Mesenchymal stem cell (in vitro differentiated cells and primary cell): ENCODE measurements at regions not wholly inside any gene's neighbourhood (a gene's known extent, or its start where the extent isn't known, plus 50 kb on each side); places are given as distances from the start of the nearest gene placed in this dataset.
"Not testable (repeated sequence)": the region's sequence is repeated elsewhere in the genome, so short reads cannot be mapped to it uniquely, and the experiment has no call there.

Experiments
- DNase-seq: peaks from one replicate; pipeline ENCODE4 v3.0.0-alpha.2; 2013
- H2AFZ ChIP-seq: one replicate; pipeline ENCODE4 v1.6.1; 2013; ENCODE audit warnings: low read depth, mild to moderate bottlenecking, control low read depth, inconsistent platforms, low read length, moderate library complexity
- H2AK5ac ChIP-seq: 2 replicates; pipeline ENCODE4 v1.6.1; 2013; ENCODE audit warnings: low read length, moderate library complexity, mild to moderate bottlenecking, inconsistent platforms; ENCODE audit not compliant: severe bottlenecking
- H2BK120ac ChIP-seq: one replicate; pipeline ENCODE4 v1.6.1; 2013; ENCODE audit warnings: low read depth, mild to moderate bottlenecking, inconsistent platforms, low read length, moderate library complexity
- H2BK12ac ChIP-seq, 2 experiments: one replicate each; pipeline ENCODE4 v1.6.1; 2013; ENCODE audit warnings: inconsistent platforms in 2 of 2, low read length in 2 of 2, mild to moderate bottlenecking in 2 of 2, moderate library complexity in 2 of 2, control low read depth in 1 of 2
- H2BK15ac ChIP-seq: one replicate; pipeline ENCODE4 v1.6.1; 2013; ENCODE audit warnings: mild to moderate bottlenecking, low read depth, inconsistent platforms; ENCODE audit not compliant: poor library complexity, severe bottlenecking
- H2BK5ac ChIP-seq: 2 replicates; pipeline ENCODE4 v1.6.1; 2013; ENCODE audit warnings: low read depth, mild to moderate bottlenecking, low read length, control low read depth, inconsistent platforms; ENCODE audit not compliant: poor library complexity, severe bottlenecking
- H3K14ac ChIP-seq, 2 experiments: one replicate each; pipeline ENCODE4 v1.6.1; 2013; ENCODE audit warnings: inconsistent platforms in 2 of 2, low read length in 2 of 2, control low read depth in 1 of 2, mild to moderate bottlenecking in 1 of 2, moderate library complexity in 1 of 2
- H3K18ac ChIP-seq, 2 experiments: one replicate each; pipeline ENCODE4 v1.6.1; 2013; ENCODE audit warnings: inconsistent platforms in 2 of 2, low read length in 2 of 2, control low read depth in 1 of 2, low read depth in 1 of 2, mild to moderate bottlenecking in 1 of 2
- H3K23ac ChIP-seq, 2 experiments: one replicate each; pipeline ENCODE4 v1.6.1; 2013; ENCODE audit warnings: inconsistent platforms in 2 of 2, low read length in 2 of 2, mild to moderate bottlenecking in 2 of 2, moderate library complexity in 2 of 2, control low read depth in 1 of 2
- H3K27ac ChIP-seq: 2 replicates; pipeline ENCODE4 v1.5.1; 2013; ENCODE audit warnings: mild to moderate bottlenecking, moderate library complexity, low read length, control low read depth, inconsistent platforms; ENCODE audit not compliant: poor library complexity, severe bottlenecking
- H3K27me3 ChIP-seq, 2 experiments: 2 replicates each; pipeline versions ENCODE4 v1.6.1 to v1.7.0; 2013; ENCODE audit warnings: low read length in 2 of 2, mild to moderate bottlenecking in 2 of 2, moderate library complexity in 2 of 2, control low read depth in 1 of 2, inconsistent platforms in 1 of 2; ENCODE audit not compliant: control insufficient read depth in 1 of 2, insufficient read depth in 1 of 2
- H3K36me3 ChIP-seq, 2 experiments: 2 replicates each; pipeline versions ENCODE4 v1.6.1 to v1.7.0; 2013; ENCODE audit warnings: low read length in 2 of 2, control low read depth in 1 of 2, inconsistent platforms in 1 of 2, low read depth in 1 of 2, mild to moderate bottlenecking in 1 of 2; ENCODE audit not compliant: insufficient read depth in 2 of 2, control insufficient read depth in 1 of 2
- H3K4ac ChIP-seq, 2 experiments: one replicate each; pipeline ENCODE4 v1.6.1; 2013; ENCODE audit warnings: inconsistent platforms in 2 of 2, low read length in 2 of 2, mild to moderate bottlenecking in 2 of 2, moderate library complexity in 2 of 2, control low read depth in 1 of 2, low read depth in 1 of 2
- H3K4me1 ChIP-seq: 2 replicates; pipeline ENCODE4 v1.6.1; 2013; ENCODE audit warnings: low read depth, low read length, control low read depth; ENCODE audit not compliant: control insufficient read depth, insufficient read depth
- H3K4me2 ChIP-seq: 2 replicates; pipeline ENCODE4 v1.6.1; 2013; ENCODE audit warnings: low read length, mild to moderate bottlenecking, inconsistent platforms; ENCODE audit not compliant: poor library complexity, severe bottlenecking
- H3K4me3 ChIP-seq, 2 experiments: 2 replicates each; pipeline versions ENCODE4 v1.5.1 to v1.7.0; 2013; ENCODE audit warnings: low read length in 2 of 2, mild to moderate bottlenecking in 2 of 2, control low read depth in 1 of 2, low read depth in 1 of 2; ENCODE audit not compliant: insufficient read depth in 1 of 2
- H3K79me1 ChIP-seq: replicated peaks from 2 replicates; pipeline ENCODE4 v1.6.1; 2013; ENCODE audit warnings: mild to moderate bottlenecking, control low read depth, low read length, inconsistent platforms; ENCODE audit not compliant: poor library complexity, severe bottlenecking
- H3K9ac ChIP-seq: 2 replicates; pipeline ENCODE4 v1.7.0; 2013; ENCODE audit warnings: mild to moderate bottlenecking, low read length, moderate library complexity
- H3K9me3 ChIP-seq: 2 replicates; pipeline ENCODE4 v1.7.0; 2013; ENCODE audit warnings: mild to moderate bottlenecking, low read length; ENCODE audit not compliant: control insufficient read depth
- H4K8ac ChIP-seq: one replicate; pipeline ENCODE4 v1.6.1; 2013; ENCODE audit warnings: inconsistent platforms, mild to moderate bottlenecking, low read length, moderate library complexity
- H4K91ac ChIP-seq: one replicate; pipeline ENCODE4 v1.6.1; 2013; ENCODE audit warnings: mild to moderate bottlenecking, low read length, inconsistent platforms
- WGBS: methylation state at CpG from one replicate; pipeline ENCODE4 v1.1.7; 2013; ENCODE audit warnings: mixed read lengths; 5-methylcytosine and 5-hydroxymethylcytosine counted together

GRCh38 chr9:75360252-75360651 lies 271.9 kb downstream of the OSTF1 start:
- H3K4ac ChIP-seq: no peak overlapping the region
- H2AFZ ChIP-seq: no peak overlapping the region
- H3K23ac ChIP-seq: no peak overlapping the region
- no peak overlapping the region for H2BK5ac ChIP-seq
- no peak overlapping the region for H2BK15ac ChIP-seq
- no peak overlapping the region for H2BK120ac ChIP-seq
- H4K91ac ChIP-seq: no peak overlapping the region
- no peak for DNase-seq
- WGBS: 83% methylated on average over 1 of the region's 3 CpGs
- no peak overlapping the region for H3K4me2 ChIP-seq
- no peak overlapping the region for H4K8ac ChIP-seq
- no peaks in the 10 kb centered on the region for H3K36me3 ChIP-seq
- H3K4me1 ChIP-seq: no peaks in the 10 kb centered on the region
- H2AK5ac ChIP-seq: no peak overlapping the region
- no peak overlapping the region for H2BK12ac ChIP-seq
- H3K9ac ChIP-seq: no peak overlapping the region
- no peaks in the 10 kb centered on the region for H3K27me3 ChIP-seq
- no peak overlapping the region for H3K27ac ChIP-seq
- no peaks in the 10 kb centered on the region for H3K79me1 ChIP-seq
- H3K14ac ChIP-seq: no peak overlapping the region
- no peak overlapping the region for H3K4me3 ChIP-seq
- no peak overlapping the region for H3K18ac ChIP-seq
- peaks cover 19% of the 10 kb centered on the region for H3K9me3 ChIP-seq

- H3K9me3 ChIP-seq: peaks cover 19% of the 10 kb centered on the region
- H3K4ac ChIP-seq, H3K9ac ChIP-seq, H2BK5ac ChIP-seq, H2BK120ac ChIP-seq, H3K36me3 ChIP-seq, H3K14ac ChIP-seq, H4K8ac ChIP-seq, H2BK15ac ChIP-seq, DNase-seq, H3K23ac ChIP-seq, H4K91ac ChIP-seq, H2BK12ac ChIP-seq, H2AFZ ChIP-seq, H3K27ac ChIP-seq, H3K4me3 ChIP-seq, H3K4me2 ChIP-seq, H3K27me3 ChIP-seq, H2AK5ac ChIP-seq, H3K4me1 ChIP-seq, H3K18ac ChIP-seq, H3K79me1 ChIP-seq: not testable (repeated sequence)
- WGBS: 84% methylated on average over 3 of the region's 5 CpGs
These were observed 274.1 kb downstream of the OSTF1 start for GRCh38 chr9:75362446-75362845.

GRCh38 chr9:75365196-75365595 lies 276.9 kb downstream of the OSTF1 start:
- Histone ChIP-seq H2BK120ac (no peak overlapping the region), H3K79me1 (no peaks in the 10 kb centered on the region), H3K36me3 (no peaks in the 10 kb centered on the region), H3K4me2 (no peak overlapping the region), H2BK12ac (no peak overlapping the region), H3K9me3 (peaks cover 16% of the 10 kb centered on the region), H3K18ac (no peak overlapping the region), H3K23ac (no peak overlapping the region), H3K14ac (no peak overlapping the region), H2BK5ac (no peak overlapping the region), H4K8ac (no peak overlapping the region), H3K9ac (no peak overlapping the region), H2AK5ac (no peak overlapping the region), H3K27ac (no peak overlapping the region), H3K4me3 (no peak overlapping the region), H4K91ac (no peak overlapping the region), H2BK15ac (no peak overlapping the region), H3K27me3 (no peaks in the 10 kb centered on the region), H3K4me1 (no peaks in the 10 kb centered on the region), H2AFZ (no peak overlapping the region), H3K4ac (no peak overlapping the region)
- DNase-seq: no peak
- WGBS: 33% methylated on average over 1 of the region's 1 CpG

- 68% methylated on average over 3 of the region's 5 CpGs for WGBS
- Histone ChIP-seq H4K91ac (no peak overlapping the region), H4K8ac (no peak overlapping the region), H2BK15ac (no peak overlapping the region), H3K27me3 (no peaks in the 10 kb centered on the region), H3K4me1 (no peaks in the 10 kb centered on the region), H3K79me1 (no peaks in the 10 kb centered on the region), H3K4me2 (no peak overlapping the region), H3K18ac (no peak overlapping the region), H2AK5ac (no peak overlapping the region), H2BK5ac (no peak overlapping the region), H2BK12ac (no peak overlapping the region), H3K36me3 (no peaks in the 10 kb centered on the region), H3K4me3 (no peak overlapping the region), H3K27ac (no peak overlapping the region), H3K9me3 (peaks cover 8% of the 10 kb centered on the region), H3K14ac (no peak overlapping the region), H3K9ac (no peak overlapping the region), H2BK120ac (no peak overlapping the region), H3K4ac (no peak overlapping the region), H2AFZ (no peak overlapping the region), H3K23ac (no peak overlapping the region)
- no peak for DNase-seq
These were observed 281.7 kb downstream of the OSTF1 start for GRCh38 chr9:75369989-75370388.
